ENCODE measurements at regions not wholly inside any gene's neighbourhood (a gene's known extent, or its start where the extent isn't known, plus 50 kb on each side); places are given as distances from the start of the nearest gene placed in this dataset.

GRCh38 chr2:107359021-107359420 lies 467.7 kb upstream of the RGPD4 start:
- no peak for TF ChIP-seq EZH2 (IDR thresholded peaks at IDR 0.05; ENCODE audit: borderline replicate concordance, insufficient read depth, low read depth, low read length, poor library complexity, severe bottlenecking)
- no peak for TF ChIP-seq CTCF (IDR thresholded peaks at IDR 0.05)

All from B cell (primary cell).